ENCODE measurements at regions not wholly inside any gene's neighbourhood (a gene's known extent, or its start where the extent isn't known, plus 50 kb on each side); places are given as distances from the start of the nearest gene placed in this dataset.
A peak's percentile ranks its signal among the peaks of the same experiment; 100 is the strongest.

- DNase-seq: no peak
These were observed 167.2 kb upstream of the SATB2 start for GRCh38 chr2:199624958-199625357.

DNA sequence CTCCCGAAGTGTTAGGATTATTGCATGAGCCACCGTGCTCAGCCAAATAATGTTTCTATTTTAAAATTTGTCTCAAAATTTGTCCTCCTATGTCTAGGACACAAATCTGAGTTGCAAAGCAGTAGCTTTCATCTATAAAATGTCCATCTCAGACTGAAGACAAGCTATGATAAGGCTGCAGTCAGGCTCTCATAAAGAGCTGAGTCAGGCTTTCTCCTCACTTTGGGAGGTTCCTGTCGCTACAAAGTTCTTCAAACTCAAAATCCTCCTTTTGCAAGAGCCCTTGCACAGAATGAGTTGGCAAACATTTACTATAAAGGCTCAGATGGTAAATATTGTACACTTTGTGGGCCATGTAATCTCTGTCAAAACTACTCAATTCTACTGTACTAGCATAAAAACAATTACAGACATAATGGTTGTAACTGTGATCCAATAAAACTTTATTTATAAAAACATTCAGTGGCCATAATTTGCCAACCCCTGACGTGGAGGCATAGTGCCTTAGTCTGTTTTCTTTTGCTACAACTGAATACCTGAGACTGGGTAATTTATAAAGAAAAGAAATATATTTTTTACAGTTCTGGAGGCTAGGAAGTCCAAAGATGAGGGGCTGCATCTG is 154.9 kb upstream of the SATB2 start:
- no peak for DNase-seq

DNA sequence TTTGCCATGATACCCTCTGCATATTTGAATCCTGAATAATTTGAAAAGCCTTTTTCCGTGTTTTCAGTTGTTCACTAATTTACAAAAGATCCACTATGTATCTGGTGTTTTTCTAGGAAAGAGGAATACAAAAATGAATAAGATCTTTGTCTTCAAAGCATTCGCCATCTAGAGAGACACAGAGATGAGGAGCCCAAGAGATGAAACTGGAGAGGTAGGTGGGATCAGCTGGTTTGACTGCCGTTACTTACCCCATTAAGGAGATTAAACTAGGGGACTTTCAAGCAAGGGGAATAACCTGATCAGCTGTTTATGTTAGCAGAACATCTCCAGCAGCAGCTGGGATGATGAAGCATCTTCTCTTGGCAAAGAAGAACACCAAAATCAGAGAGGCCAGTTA is 150.2 kb upstream of the SATB2 start:
- DNase-seq: no peak

- DNase-seq: no peak
These were observed 148.5 kb upstream of the SATB2 start for GRCh38 chr2:199606193-199606780.

DNA sequence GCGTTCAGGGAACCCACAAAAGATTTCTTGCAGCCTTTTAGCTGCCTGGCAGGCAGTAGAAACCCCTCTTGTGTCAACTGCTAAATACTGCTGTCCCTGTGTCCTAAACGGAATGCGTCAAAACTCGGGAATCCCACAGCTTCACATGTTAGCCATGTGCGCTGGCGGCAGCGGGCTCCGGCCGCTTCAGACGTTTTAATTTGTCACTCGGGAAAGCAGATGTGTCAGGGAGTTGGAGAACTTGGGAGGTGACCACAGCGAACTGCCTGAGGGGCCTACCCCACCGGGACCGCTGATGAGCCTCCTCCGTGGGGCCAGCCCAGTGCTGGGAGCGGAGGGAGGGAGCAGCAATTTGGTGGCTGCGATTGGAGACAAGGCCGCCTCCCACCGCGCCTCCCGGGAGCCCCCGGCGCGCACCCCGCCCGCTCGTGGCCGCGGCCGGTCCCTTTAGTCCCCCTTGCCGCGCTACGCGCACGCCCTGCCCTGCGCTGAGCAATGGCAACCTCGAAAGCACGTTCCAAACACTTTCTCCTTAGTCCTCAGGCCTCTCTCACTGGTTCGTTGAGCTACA is 146.1 kb upstream of the SATB2 start:
- peak; percentile 86 for DNase-seq

DNA sequence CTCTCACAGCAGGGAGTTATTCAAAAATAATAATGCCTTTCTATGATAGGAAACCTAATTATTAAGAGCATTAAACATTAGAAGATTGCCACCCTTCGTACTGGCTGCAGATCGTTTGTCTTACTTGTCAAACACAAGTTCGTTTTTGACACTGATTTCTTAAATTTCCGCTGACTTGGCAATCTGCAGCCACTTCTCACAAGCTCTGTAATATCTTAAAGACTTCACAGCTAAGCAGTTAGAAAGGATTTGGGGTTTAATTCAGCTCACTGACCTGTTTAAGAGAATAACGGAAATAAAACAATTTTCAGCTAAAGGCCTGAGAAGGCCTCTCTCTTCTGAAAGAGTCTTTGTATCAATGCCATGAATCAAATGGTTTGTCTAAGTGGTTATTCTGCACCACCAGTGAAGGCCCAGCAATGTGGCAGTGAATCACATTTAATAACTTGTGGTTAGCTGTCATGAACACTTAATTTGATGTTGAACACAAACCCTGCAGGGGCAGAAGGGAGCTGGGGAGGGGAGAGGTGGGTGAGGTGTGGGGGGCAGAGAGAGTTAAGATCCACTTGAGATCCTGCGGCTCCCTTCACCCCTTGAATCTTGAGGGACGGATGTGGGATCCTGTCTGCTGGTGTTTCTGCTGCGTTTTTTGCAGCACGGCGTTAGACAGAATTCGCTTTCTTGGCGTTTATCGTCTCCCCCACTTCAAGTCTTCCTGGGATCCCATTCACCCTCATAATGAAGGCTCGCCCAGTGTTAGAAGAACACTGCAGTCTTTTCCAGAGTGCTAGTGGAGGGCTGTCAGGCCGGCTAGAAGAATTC is 145.4 kb upstream of the SATB2 start:
- DNase-seq: no peak

DNA sequence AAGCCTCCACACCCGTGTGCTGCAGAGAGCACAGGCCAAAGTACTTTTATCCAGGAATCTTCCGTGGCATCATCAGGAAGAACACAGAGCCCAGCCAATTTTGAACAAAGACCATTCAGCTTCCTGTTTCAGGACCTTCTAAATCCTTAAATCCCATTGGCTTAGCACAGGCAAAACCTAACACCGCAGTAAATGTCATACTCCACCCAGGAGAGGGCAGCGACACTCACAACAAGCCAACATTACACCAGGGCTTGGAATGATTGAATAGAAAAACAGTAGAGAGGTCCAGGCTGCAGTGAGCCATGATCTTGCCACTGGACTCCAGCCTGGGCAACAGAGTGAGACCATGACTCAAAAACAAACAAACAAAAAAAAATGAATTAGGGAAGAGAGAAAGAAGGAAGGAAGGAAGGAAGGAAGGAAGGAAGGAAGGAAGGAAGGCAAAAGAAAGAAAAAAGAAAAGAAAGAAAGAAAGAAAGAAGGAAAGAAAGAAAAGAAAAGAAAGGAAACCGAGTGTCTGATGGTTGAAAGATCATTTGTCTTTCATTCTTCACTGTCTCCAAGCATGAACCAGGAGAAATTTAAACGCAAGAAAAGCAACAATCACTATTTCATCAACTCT is 144.6 kb upstream of the SATB2 start:
- peak; percentile 47 for DNase-seq

DNA sequence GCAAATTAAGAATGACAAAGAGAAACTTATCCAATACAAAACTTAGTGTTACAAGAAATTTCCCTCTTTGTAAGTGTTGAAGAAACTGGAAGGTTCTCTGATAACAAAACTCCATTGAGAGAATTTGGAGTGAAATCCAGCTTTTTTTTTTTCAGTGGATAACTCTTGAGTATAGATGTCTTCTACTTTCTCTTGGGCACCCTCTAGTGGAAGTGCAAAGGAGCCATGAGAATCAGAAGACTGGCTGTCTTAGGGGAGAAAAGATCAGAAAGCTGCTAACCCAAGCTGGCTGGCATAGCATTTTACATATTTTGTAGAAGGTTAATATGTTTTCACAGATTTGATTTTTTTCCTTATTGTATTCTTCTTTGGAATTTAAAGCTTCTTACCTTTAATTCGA is 138.8 kb upstream of the SATB2 start:
- DNase-seq: no peak

DNA sequence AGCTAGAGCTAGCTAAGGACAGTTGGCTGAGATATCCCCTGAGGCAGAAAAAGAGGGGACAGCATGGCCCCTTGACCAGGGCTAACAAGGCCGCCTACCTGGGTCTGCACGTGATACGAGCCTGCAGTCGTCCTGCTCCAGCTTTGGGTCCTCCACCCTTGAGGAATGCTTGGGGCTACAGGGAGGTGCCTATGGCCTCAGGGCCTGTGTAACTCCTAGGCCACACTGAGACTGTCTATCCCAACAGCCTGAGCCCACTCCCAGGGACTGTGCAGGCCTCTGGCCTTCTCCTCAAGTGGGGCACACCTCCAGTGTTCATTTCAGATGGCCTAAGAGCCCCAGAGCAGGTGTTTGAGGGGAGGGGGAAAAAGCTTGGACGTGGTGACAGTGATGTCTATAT is 136.7 kb upstream of the SATB2 start:
- DNase-seq: no peak

GRCh38 chr2:199591826-199592225 is 134.1 kb upstream of the SATB2 start:
- no peak for DNase-seq

DNA sequence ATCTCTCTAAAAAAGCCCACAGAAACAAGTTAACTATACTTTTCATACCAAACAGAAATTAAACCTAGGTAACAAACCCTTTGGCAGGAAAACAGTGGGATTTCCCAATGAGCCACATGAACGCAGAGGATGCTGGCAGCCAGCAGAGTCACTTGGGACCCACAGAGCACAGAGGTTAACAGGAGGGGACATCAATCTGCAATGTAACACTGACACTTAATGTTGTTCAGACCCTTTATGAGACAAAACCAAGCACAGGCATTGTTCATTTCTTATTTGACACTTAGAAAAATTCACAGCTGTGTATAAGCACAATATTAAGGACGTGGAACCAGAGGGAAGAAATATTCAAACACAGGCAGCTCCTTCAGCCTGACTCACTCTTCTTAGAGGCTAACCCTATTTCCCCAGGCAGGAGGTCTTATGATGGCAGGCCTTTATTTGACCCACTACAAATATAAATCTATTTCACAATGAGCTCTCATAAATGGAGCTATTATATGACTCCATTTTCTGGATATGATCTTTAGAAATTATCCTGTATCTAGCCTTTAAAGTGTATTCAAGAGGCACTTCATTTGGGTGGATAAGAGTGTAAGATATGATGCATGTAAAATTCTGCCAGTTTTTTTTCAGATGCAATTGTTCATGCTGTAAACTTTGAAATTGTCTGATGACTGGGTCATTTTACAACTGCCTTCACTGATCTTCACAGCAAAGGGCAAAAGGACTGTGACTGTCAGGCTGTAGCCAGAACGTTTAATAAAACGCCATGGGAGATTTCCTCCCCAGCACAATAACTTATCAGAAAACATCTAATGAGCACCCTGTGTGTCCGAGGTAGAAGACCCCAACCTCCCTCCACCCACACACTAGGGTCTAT is 132.8 kb upstream of the SATB2 start:
- DNase-seq: no peak

- peak; percentile 19 for DNase-seq
These were observed 131.6 kb upstream of the SATB2 start for GRCh38 chr2:199589306-199589705.

- no peak for DNase-seq
These were observed 130.3 kb upstream of the SATB2 start for GRCh38 chr2:199588054-199588453.

DNA sequence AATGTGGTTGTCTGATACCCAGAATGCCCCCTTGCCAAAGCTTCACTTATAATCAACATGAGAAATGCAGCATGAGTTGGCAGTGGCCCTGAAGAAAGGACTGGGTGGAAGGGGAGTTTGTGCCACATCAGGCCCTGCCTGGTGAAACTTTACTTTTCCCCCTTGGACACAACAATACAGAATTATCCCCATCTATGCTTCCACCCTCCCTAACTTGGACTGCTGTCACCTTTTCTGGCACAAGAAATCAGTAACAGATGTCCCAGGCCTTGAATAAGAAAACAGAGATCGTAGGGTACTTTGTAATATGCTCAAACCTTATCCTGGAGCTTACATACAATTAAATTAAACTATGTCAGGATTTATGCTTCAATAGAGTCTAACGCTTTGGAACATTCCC is 128.9 kb upstream of the SATB2 start:
- DNase-seq: no peak

- no peak for DNase-seq
These were observed 125.9 kb upstream of the SATB2 start for GRCh38 chr2:199583676-199584075.

- peak; percentile 73 for DNase-seq
These were observed 124.2 kb upstream of the SATB2 start for GRCh38 chr2:199581935-199582360.

DNA sequence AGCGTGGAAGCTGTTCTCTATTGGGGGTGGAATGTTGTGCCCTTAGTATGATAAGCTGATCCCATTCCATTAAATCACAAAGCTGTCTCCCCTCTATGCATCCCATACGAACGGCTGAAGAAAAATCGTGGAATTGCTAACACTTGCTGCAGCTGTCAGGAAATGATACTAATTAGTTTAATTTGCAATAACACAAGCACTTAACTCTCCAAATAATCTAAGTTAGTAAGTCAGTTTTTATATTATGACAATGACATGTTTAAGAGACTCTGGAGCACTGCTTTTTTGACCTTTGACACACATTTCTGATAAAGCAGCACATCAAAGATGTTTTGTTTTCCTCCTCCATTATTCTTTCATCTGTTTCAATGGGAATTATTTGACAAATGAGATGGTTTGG is 123.7 kb upstream of the SATB2 start:
- no peak for DNase-seq

DNA sequence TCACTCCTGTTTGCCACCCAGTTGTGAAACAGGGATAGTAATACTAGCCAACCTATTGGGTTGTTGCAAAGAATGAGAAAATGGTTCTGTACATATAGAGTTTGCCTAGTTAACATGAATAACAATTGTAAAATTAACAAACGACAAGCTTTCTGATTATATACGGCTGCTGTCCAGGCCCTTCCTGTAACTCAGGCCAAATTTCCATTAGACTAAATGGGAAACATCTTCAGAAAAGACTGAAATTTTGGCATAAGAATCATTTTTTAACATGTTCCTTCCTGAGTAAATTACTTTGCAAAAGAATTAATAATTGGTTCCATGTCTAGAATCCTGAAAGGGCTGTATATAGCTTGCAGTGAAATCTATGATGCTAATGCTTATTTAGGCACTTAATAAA is 117.7 kb upstream of the SATB2 start:
- DNase-seq: no peak

DNA sequence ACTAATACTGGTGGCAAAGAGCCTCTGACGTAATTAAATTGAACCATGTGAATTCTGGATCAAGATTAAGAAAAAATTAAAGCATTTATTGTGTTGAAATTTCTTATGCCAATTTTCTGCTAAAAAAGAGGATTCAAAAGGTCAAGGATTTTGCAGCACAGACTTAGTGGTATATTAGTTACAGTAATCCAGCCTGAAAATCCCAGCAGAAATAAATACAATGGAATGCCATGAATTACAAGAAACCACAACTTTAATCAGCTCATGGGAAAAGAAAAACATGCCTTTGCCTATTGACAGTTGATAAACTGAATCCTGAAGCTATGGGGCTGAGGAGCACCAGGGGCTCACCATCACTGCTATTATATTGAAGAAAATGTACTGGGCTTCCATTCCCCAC is 114.8 kb upstream of the SATB2 start:
- no peak for DNase-seq

- no peak for DNase-seq
These were observed 113.2 kb upstream of the SATB2 start for GRCh38 chr2:199570934-199571333.

- no peak for DNase-seq
These were observed 111.6 kb upstream of the SATB2 start for GRCh38 chr2:199569336-199569735.

- DNase-seq: no peak
These were observed 100.4 kb upstream of the SATB2 start for GRCh38 chr2:199558156-199558555.

Measured in retina (tissue), 1 donor.